ENCODE measurements at regions not wholly inside any gene's neighbourhood (a gene's known extent, or its start where the extent isn't known, plus 50 kb on each side); places are given as distances from the start of the nearest gene placed in this dataset.
"Not testable (repeated sequence)": the region's sequence is repeated elsewhere in the genome, so short reads cannot be mapped to it uniquely, and the experiment has no call there.

DNA sequence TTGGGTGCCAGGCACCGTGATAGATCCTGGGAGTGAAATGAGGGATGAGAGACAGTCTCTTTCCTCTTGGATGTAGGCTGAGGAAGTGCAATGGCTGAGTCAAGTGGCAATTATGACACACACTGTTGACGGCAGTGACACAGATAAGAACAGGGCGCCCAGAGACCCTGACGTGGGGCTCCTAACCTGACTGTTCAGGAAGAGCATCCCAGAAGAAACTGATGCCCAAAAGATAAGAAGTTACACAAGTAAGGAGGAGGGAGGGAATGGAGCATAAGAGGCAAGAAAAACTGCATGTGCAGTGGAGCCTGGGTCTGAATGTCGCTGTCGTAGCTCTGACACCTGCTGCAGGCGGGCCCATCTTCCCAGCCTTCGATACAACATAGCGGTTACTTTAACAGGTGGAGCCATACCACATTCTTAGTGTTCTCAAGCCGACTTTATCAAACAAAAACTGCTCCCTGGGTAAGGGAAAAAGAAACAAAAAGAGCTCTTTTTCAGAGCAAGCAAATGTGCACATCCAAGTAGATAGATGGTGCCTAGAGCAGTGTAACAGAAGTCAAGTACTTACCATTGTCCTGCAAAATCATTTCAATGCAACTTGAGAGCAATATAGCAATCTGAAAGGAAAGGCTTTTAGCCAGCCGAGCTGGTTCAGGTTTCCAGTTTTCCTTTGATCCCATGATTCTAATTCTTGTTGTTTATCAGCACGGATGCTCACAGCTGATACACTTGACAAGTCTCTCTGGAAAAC is 463.9 kb upstream of the JARID2 start:
- no peak for DNase-seq

DNA sequence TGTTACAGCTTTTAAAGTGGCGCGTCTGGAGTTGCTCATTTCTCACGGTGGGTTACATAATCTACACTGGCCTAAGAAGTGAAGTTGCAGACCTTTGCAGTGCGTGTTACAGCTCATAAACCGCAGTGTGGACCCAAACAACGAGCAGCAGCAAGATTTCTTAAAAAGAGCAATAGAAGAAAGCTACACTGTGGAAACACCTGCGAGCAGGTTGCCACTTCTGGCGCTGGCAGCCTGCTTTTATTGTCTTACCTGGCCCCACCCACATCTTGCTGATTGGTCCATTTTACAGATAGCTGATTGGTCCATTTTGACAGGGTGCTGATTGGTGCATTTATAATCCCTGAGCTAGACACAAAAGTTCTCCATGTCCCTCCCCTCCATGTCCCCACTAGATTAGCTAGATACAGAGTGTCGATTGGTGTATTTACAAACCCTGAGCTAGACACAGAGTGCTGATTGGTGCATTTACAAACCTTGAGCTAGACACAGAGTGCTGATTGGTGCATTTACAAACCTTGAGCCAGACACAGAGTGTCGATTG is 462.9 kb upstream of the JARID2 start:
- not testable (repeated sequence) for DNase-seq

DNA sequence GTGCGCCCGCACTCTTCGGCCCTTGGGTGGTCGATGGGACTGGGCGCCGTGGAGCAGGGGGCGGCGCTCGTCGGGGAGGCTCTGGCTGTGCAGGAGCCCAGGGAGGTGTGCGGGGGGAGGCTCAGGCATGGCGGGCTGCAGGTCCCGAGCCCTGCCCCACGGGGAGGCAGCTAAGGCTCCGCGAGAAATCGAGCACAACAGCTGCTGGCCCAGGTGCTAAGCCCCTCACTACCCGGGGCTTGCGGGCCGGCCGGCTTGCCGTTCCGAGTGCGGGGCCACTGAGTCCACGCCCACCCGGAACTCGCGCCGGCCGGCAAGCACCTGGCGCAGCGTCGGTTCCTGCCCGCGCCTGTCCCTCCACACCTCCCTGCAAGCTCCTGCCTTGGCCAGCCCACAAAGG is 462.3 kb upstream of the JARID2 start:
- no peak for DNase-seq

- DNase-seq: peak; percentile 7 to 8
Measured at GRCh38 chr6:14784596-14785492, 461.0 kb upstream of the JARID2 start.

DNA sequence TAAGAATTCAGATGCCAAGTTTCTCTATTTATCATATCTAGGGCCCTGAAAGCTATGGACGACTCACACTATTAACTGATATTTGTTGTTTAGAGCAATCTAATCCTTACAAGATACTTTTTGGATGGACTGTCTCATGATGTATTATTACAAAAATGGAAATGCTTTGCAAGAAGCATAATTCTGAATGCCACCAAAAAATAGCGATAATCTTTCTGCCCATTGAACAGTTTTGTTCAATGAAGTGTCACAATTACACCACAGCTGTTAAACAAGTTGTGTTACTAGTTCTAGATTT is 460.4 kb upstream of the JARID2 start:
- no peak for DNase-seq

GRCh38 chr6:14786008-14786407 is 459.9 kb upstream of the JARID2 start:
- DNase-seq: no peak

- no peak for DNase-seq
Measured at GRCh38 chr6:14786455-14786854, 459.4 kb upstream of the JARID2 start.

- DNase-seq: no peak
Measured at GRCh38 chr6:14787250-14787649, 458.6 kb upstream of the JARID2 start.

- no peak for DNase-seq
Measured at GRCh38 chr6:14787677-14788076, 458.2 kb upstream of the JARID2 start.

DNA sequence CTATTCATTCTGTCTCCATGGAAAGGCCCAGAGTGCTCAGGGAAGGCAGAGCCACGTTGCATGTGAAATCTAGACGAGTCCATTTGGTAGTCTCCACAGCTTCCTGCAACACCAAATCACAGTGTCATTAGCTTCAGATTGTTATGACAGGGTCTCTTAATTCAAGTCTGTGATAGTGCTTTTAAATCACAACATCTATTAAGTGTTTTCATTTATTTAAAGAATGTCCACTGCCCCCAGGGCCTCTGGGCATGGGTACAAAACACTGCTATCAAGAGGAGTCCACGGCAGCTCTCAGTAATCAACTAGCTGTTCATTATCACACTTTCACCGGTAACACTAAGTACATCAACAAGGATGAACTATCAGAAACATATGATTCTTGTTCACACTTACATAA is 455.9 kb upstream of the JARID2 start:
- DNase-seq: no peak

DNA sequence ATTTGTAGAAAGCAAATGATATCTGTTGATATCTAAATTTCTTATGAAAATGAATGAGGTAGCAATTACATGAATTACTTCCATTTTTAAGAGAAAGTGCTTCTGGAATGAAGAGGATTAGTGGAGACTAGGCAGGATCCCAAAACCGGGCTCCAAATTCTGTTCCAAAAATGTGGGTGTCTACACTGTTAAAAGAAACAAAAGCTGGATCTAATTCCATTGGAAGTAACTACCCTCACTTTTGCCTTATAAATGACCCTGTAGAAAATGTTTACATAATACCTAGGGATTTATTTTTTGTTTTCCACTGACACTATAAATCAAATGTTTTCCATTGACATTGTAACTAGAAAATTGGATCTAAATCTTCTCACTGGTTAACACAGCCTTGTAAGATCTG is 454.9 kb upstream of the JARID2 start:
- no peak for DNase-seq

- no peak for DNase-seq
Measured at GRCh38 chr6:14791526-14791925, 454.3 kb upstream of the JARID2 start.

DNA sequence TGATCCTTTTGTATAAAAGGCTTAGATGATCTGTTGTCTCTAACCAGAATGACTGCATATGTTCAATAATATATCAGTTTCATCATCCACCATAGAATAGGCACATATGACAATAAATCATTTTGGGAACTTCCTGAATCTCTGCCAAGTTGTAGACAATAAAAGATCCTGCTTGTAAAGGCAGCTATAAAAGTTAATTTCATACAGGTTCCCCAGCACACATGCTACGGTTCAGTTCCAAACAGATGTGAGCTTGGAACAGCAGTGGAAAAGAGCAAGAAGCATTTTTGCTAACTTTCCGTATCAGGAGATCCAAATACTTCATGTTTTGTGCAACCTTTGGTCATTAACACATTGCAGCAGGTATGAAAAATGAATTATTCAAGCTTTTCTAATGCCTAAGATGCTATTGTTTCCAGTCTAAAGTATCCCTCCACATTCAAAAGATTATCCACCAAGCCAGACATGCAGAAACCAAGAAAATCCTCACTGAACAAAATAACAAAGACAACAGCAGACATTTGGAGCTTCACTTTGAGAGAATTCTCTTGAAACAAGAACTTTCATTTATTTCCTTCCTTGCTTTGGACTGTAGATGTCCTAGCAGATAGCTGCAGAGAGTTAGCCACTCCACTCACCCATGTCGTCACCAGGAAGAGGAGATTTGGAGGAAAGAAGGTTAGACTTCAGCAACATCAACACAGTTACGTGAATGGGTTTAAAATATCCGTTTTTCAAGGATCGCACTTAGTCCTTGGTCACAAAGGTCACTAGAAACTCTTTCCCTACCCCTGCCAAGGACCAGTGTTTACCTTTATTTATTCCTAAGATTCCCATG is 453.5 kb upstream of the JARID2 start:
- no peak for DNase-seq

GRCh38 chr6:14795451-14795850 is 450.4 kb upstream of the JARID2 start:
- no peak for DNase-seq

- no peak for DNase-seq
Measured at GRCh38 chr6:14796974-14797762, 448.7 kb upstream of the JARID2 start.

- DNase-seq: no peak
Measured at GRCh38 chr6:14797875-14798593, 447.8 kb upstream of the JARID2 start.

GRCh38 chr6:14798594-14798982 is 447.3 kb upstream of the JARID2 start:
- DNase-seq: no peak

DNA sequence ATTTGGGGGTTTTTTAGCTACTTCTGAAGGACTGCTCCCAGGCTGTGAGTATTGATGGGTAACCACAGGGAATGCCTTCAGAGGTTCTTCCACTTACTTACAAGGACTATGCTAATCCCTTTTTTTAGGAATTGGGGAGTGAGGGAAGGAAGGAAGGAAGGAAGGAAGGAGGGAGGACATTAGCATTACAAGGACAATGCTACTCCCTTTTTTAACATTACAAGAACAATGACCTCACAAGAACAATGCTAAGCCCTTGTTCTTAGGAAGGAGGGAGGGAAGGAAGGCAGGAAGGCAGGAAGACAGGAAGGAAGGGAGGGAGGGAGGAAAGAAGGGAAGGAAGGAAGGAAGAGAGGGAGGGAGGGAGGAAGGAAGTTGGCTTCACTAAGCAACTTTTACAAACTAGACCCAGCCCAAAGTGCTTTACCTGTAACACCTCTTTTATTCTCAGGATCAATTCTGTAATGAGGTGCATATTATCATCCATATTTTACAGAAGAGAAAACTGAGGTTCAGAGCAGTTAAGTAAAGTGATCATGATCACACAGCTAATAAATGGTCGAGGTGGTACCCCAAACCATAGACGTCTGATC is 446.8 kb upstream of the JARID2 start:
- no peak for DNase-seq

DNA sequence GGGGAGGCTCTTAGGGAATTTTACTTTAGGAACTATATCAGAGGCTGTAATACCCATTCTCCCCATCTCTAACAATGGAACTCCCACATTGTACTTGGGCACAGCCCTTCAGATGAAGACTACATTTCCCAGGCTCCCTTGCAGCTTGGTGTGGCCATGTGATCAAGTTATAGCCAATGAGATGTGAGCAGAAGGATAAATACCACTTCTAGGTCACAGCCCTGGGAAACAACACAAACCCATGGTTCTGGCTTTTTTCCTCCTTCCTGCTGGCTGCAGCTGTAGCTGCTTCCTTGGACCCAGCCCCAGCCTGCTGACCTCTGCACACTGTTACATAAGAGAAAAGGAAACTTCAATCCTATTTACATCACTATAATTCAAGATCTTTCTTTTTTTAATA is 445.9 kb upstream of the JARID2 start:
- peak in 1 of 2 donors; percentile 25 for DNase-seq

DNA sequence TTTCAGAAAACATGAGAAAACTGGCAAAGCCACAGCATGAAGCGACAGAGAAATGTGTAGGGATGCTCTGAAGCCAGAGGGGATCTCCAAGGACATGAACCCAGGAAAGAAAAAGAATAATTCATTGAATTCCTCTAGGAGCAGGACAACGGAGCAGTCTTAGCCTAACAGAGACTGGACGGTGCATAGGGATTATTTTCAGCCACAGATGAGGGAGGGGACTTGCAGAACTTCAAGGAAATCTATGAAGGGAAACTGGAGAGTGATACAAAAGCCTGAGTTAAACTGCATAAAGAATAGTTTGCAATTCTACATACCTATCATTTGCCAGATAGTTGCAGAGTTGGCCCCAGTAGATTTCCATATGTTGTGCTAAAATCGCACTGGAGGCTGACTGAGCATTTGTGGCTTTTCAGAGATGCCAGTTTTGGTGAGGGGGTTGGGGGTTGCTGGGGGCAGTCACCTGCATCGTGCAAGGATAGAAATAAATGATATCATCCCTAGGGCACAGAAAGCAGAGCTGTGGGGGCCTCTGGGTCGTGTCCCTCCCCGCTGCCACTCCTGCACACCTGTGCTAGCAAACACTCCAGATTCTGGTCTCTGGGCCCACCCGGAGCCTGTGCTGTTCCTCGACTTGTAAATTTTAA is 443.2 kb upstream of the JARID2 start:
- DNase-seq: no peak

Data from activated CD4-positive, alpha-beta T cell treated with anti-CD3 and anti-CD28 coated beads for 4 hours (primary cell).